ENCODE measurements at regions not wholly inside any gene's neighbourhood (a gene's known extent, or its start where the extent isn't known, plus 50 kb on each side); places are given as distances from the start of the nearest gene placed in this dataset.

DNA sequence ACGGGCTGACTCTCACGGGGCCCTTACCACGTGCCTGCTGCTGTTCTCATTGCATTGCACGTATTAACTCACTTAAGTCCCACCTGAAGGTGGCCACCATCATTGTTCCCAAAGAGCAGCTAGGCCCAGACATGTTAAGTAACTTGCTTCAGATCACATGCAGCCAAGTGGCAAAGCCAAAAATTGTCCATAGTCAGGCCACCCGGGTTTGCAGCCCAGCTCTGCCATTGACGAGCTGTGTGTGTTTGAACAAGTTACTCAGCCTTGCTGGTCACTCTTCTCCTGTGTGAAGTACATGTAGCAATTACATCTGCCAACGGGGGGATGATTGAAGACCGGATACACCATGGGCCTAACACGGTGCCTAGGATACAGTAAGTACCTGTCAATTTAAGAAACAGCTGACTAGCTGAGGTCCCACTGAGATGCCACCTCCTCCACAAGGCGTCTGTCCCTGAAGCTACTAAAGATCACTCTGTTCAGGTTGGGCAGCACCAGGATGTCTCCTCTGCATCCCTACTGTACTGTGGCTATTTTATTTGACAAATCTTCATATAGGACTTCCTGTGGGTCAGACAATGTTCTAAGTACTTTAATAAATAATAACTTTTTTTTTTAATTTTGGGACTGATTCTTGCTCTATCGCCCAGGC, 154.2 kb upstream of the MYCN start:
- DNase-seq (ENCODE audit: low read depth), result no peak
- in situ Hi-C loops (cut with HindIII; ENCODE audit: low sequenced_read_pairs), result no loop called here
- H3K4me3 ChIP-seq (ENCODE audit: low read depth, low read length), result no peak overlapping the region

DNA sequence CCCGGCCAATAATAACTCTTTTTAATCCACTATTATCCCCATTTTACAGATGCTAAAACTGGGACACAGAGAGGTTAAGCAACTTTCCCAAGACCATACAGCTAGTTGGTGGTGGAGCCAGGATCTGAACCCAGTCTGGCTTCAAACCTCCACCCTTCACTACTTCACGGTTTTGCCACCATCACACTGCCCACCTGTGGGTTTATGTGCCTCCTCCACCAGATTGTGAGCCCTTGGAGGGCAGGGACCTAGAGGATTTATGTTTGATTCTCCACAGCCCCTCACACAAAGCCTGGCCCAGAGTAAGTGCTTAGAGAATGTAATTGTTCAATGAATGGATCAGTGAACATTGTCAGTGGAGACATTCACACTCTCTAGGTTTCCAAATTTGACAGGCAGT, 153.4 kb upstream of the MYCN start:
- no peak overlapping the region for H3K4me3 ChIP-seq (ENCODE audit: low read depth, low read length)
- DNase-seq (ENCODE audit: low read depth), result no peak
- in situ Hi-C loops (cut with HindIII; ENCODE audit: low sequenced_read_pairs), result no loop called here
- no peak for TF ChIP-seq CTCF (IDR thresholded peaks at IDR 0.05; ENCODE audit: low read depth, low read length, missing control alignments)

More for the DNA sequence above, 154.2 kb upstream of the MYCN start:
- no peak for TF ChIP-seq CTCF (IDR thresholded peaks at IDR 0.05; ENCODE audit: low read depth, low read length, missing control alignments)

- in situ Hi-C loops (cut with HindIII; ENCODE audit: low sequenced_read_pairs), result no loop called here
- no peak overlapping the region for H3K4me3 ChIP-seq (ENCODE audit: low read depth, low read length)
- no peak for DNase-seq (ENCODE audit: low read depth)
- TF ChIP-seq CTCF (IDR thresholded peaks at IDR 0.05; ENCODE audit: low read depth, low read length, missing control alignments), result no peak
Measured at GRCh38 chr2:15787535-15788454, 152.6 kb upstream of the MYCN start.

GRCh38 chr2:15788455-15788829, 151.9 kb upstream of the MYCN start:
- H3K4me3 ChIP-seq (ENCODE audit: low read depth, low read length), result no peak overlapping the region
- no peak for DNase-seq (ENCODE audit: low read depth)
- in situ Hi-C loops (cut with HindIII; ENCODE audit: low sequenced_read_pairs), result no loop called here
- no peak for TF ChIP-seq CTCF (IDR thresholded peaks at IDR 0.05; ENCODE audit: low read depth, low read length, missing control alignments)

DNA sequence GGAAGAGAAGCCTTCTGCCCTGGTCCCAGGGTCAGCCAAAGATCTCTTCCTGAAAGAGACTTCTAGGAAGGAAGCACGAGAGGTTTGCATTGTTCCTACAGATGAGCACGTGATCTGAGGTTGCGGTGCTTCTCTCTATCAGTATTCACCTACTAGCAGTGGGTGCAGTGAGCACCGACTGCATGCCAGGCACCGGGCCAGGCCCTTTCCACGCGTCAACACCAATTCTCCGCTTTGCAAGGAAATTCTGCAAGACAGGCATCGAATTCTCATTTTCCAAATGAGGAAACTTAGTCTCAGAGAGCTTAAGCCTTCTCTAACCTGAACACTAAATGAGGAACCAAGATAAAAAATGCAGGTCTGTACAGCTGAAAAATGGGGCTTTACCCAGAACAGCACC, 151.5 kb upstream of the MYCN start:
- no peak for TF ChIP-seq CTCF (IDR thresholded peaks at IDR 0.05; ENCODE audit: low read depth, low read length, missing control alignments)
- DNase-seq (ENCODE audit: low read depth), result no peak
- no peak overlapping the region for H3K4me3 ChIP-seq (ENCODE audit: low read depth, low read length)
- in situ Hi-C loops (cut with HindIII; ENCODE audit: low sequenced_read_pairs), result no loop called here

GRCh38 chr2:15789381-15790062, 150.8 kb upstream of the MYCN start:
- no peak for TF ChIP-seq CTCF (IDR thresholded peaks at IDR 0.05; ENCODE audit: low read depth, low read length, missing control alignments)
- no peak overlapping the region for H3K4me3 ChIP-seq (ENCODE audit: low read depth, low read length)
- in situ Hi-C loops (cut with HindIII; ENCODE audit: low sequenced_read_pairs), result no loop called here
- DNase-seq (ENCODE audit: low read depth), result no peak

Data from astrocyte of the cerebellum (primary cell).